ENCODE measurements at regions not wholly inside any gene's neighbourhood (a gene's known extent, or its start where the extent isn't known, plus 50 kb on each side); places are given as distances from the start of the nearest gene placed in this dataset.

GRCh38 chr11:28675183-28675582 is 567.0 kb downstream of the METTL15 start:
- H3K36me3 ChIP-seq (replicated peaks in 1 of 2; ENCODE audit: control extremely low read depth in 1 of 2, control insufficient read depth in 1 of 2, extremely low read depth in 1 of 2, insufficient read depth in 2 of 2, low read length in 1 of 2): no peaks in the 10 kb centered on the region
- TF ChIP-seq EZH2 (IDR thresholded peaks at IDR 0.05; ENCODE audit: borderline replicate concordance, insufficient read depth, low read depth, low read length, poor library complexity, severe bottlenecking) (no peak), CTCF (IDR thresholded peaks at IDR 0.05) (no peak)
- H3K27ac ChIP-seq (ENCODE audit: low read length in 2 of 2): no peak overlapping the region
- H3K9me3 ChIP-seq (ENCODE audit: control extremely low read depth in 1 of 3, control insufficient read depth in 2 of 3, insufficient read depth in 1 of 3, low read length in 2 of 3): no peaks in the 10 kb centered on the region
- no peak overlapping the region for H3K4me2 ChIP-seq (replicated peaks; ENCODE audit: low read depth, low read length, poor library complexity, severe bottlenecking)
- Mint-ChIP-seq H3K27me3 (no peaks in the 10 kb centered on the region), H3K4me1 (no peaks in the 10 kb centered on the region), H3K27ac (no peak overlapping the region), H3K4me3 (no peak overlapping the region), H3K9me3 (ENCODE audit: insufficient read depth) (no peaks in the 10 kb centered on the region)
- H3K79me2 ChIP-seq (ENCODE audit: control insufficient read depth, insufficient read depth, low read length): no peaks in the 10 kb centered on the region
- no peak overlapping the region for H3K4me3 ChIP-seq (ENCODE audit: control extremely low read depth in 1 of 5, extremely low read depth in 1 of 5, insufficient read depth in 1 of 5, low read depth in 2 of 5, low read length in 4 of 5)
- H3K4me1 ChIP-seq (ENCODE audit: control insufficient read depth in 2 of 2, insufficient read depth in 2 of 2, low read length in 2 of 2): no peaks in the 10 kb centered on the region
- intact Hi-C loops (cut with micrococcal nuclease): no loop called here
- no peaks in the 10 kb centered on the region for H4K20me1 ChIP-seq (ENCODE audit: control insufficient read depth, insufficient read depth, low read length, poor library complexity, severe bottlenecking)
- no peak overlapping the region for H3K9ac ChIP-seq (ENCODE audit: low read length)
- no peak for ATAC-seq (ENCODE audit: low read depth)
- WGBS (ENCODE audit: insufficient coverage): no CpG with 5 or more reads among the region's 2 CpGs
- ChIA-PET POLR2A (no interaction called here), CTCF (no interaction called here)
- H3K27me3 ChIP-seq (replicated peaks in 1 of 4; ENCODE audit: control extremely low read depth in 1 of 4, control insufficient read depth in 3 of 4, insufficient read depth in 4 of 4, low read length in 3 of 4): no peaks in the 10 kb centered on the region
- H2AFZ ChIP-seq (ENCODE audit: insufficient read depth, low read depth, low read length, poor library complexity, severe bottlenecking): no peak overlapping the region
- DNase-seq: no peak

- H2AFZ ChIP-seq (ENCODE audit: insufficient read depth, low read depth, low read length, poor library complexity, severe bottlenecking): no peak overlapping the region
- POLR2A ChIA-PET: no interaction called here
- intact Hi-C loops (cut with micrococcal nuclease): loop anchor here (5.0 kb wide), 1 partner anchor 977 kb away; no protein-coding TSS in a partner anchor
These were observed 566.4 kb downstream of the METTL15 start for GRCh38 chr11:28674433-28675103.

More at GRCh38 chr11:28674433-28675103, 566.4 kb downstream of the METTL15 start:
- Histone ChIP-seq H3K4me1 (ENCODE audit: control insufficient read depth in 2 of 2, insufficient read depth in 2 of 2, low read length in 2 of 2) (no peaks in the 10 kb centered on the region), H3K4me3 (ENCODE audit: control extremely low read depth in 1 of 5, extremely low read depth in 1 of 5, insufficient read depth in 1 of 5, low read depth in 2 of 5, low read length in 4 of 5) (no peak overlapping the region), H3K9me3 (ENCODE audit: control extremely low read depth in 1 of 3, control insufficient read depth in 2 of 3, insufficient read depth in 1 of 3, low read length in 2 of 3) (no peaks in the 10 kb centered on the region), H4K20me1 (ENCODE audit: control insufficient read depth, insufficient read depth, low read length, poor library complexity, severe bottlenecking) (no peaks in the 10 kb centered on the region), H3K4me2 (replicated peaks; ENCODE audit: low read depth, low read length, poor library complexity, severe bottlenecking) (no peak overlapping the region), H3K27ac (ENCODE audit: low read length in 2 of 2) (no peak overlapping the region), H3K79me2 (ENCODE audit: control insufficient read depth, insufficient read depth, low read length) (no peaks in the 10 kb centered on the region), H3K9ac (ENCODE audit: low read length) (no peak overlapping the region), H3K27me3 (replicated peaks in 1 of 4; ENCODE audit: control extremely low read depth in 1 of 4, control insufficient read depth in 3 of 4, insufficient read depth in 4 of 4, low read length in 3 of 4) (no peaks in the 10 kb centered on the region), H3K36me3 (replicated peaks in 1 of 2; ENCODE audit: control extremely low read depth in 1 of 2, control insufficient read depth in 1 of 2, extremely low read depth in 1 of 2, insufficient read depth in 2 of 2, low read length in 1 of 2) (no peaks in the 10 kb centered on the region)
- no peak for TF ChIP-seq CTCF (IDR thresholded peaks at IDR 0.05)
- no peaks in the 10 kb centered on the region for H3K27me3 Mint-ChIP-seq
- CTCF ChIA-PET: interaction anchor here (1.0 kb wide), 1 partner anchor 975 kb away, joined by 4 read pairs; no protein-coding TSS in a partner anchor
- no peak overlapping the region for H3K4me3 Mint-ChIP-seq
- H3K27ac Mint-ChIP-seq: no peak overlapping the region
- DNase-seq (no peak), ATAC-seq (ENCODE audit: low read depth) (no peak)
- WGBS (ENCODE audit: insufficient coverage): 50% methylated on average over 4 of the region's 7 CpGs
- H3K9me3 Mint-ChIP-seq (ENCODE audit: insufficient read depth): no peaks in the 10 kb centered on the region
- H3K4me1 Mint-ChIP-seq: no peaks in the 10 kb centered on the region

All from B cell (primary cell).